ENCODE measurements at regions not wholly inside any gene's neighbourhood (a gene's known extent, or its start where the extent isn't known, plus 50 kb on each side); places are given as distances from the start of the nearest gene placed in this dataset.

- Histone ChIP-seq H3K4me1 (ENCODE audit: insufficient read depth, low read length, severe bottlenecking) (no peaks in the 10 kb centered on the region), H3K9me2 (ENCODE audit: low read depth, low read length) (no peaks in the 10 kb centered on the region), H3K4me2 (ENCODE audit: low read length) (no peak overlapping the region), H2AFZ (ENCODE audit: low read length) (no peak overlapping the region), H3K27ac (ENCODE audit: low read depth, low read length, poor library complexity, severe bottlenecking) (no peak overlapping the region), H3F3A (ENCODE audit: insufficient read depth, low read length) (no peaks in the 10 kb centered on the region), H3K36me3 (ENCODE audit: insufficient read depth, low read length) (no peaks in the 10 kb centered on the region), H3K27me3 (ENCODE audit: insufficient read depth, low read length) (no peaks in the 10 kb centered on the region), H4K20me1 (ENCODE audit: insufficient read depth, low read length) (no peaks in the 10 kb centered on the region), H3K4me3 (ENCODE audit: low read depth, low read length, poor library complexity, severe bottlenecking) (no peak overlapping the region), H3K79me2 (ENCODE audit: insufficient read depth, low read length) (no peaks in the 10 kb centered on the region), H3K9ac (ENCODE audit: low read length) (no peak overlapping the region), H3K9me3 (ENCODE audit: low read length) (no peaks in the 10 kb centered on the region)
- TF ChIP-seq, protein P1, sequence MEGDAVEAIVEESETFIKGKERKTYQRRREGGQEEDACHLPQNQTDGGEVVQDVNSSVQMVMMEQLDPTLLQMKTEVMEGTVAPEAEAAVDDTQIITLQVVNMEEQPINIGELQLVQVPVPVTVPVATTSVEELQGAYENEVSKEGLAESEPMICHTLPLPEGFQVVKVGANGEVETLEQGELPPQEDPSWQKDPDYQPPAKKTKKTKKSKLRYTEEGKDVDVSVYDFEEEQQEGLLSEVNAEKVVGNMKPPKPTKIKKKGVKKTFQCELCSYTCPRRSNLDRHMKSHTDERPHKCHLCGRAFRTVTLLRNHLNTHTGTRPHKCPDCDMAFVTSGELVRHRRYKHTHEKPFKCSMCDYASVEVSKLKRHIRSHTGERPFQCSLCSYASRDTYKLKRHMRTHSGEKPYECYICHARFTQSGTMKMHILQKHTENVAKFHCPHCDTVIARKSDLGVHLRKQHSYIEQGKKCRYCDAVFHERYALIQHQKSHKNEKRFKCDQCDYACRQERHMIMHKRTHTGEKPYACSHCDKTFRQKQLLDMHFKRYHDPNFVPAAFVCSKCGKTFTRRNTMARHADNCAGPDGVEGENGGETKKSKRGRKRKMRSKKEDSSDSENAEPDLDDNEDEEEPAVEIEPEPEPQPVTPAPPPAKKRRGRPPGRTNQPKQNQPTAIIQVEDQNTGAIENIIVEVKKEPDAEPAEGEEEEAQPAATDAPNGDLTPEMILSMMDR (IDR thresholded peaks at IDR 0.05; ENCODE audit: low read length): no peak
- no peak for TF ChIP-seq EZH2 (IDR thresholded peaks at IDR 0.05; ENCODE audit: borderline replicate concordance, low read length)
Measured at GRCh38 chr2:133624551-133624950, 56.3 kb upstream of the NCKAP5 start.

GRCh38 chr2:133627741-133628140 lies 59.5 kb upstream of the NCKAP5 start:
- Histone ChIP-seq H3K4me1 (ENCODE audit: insufficient read depth, low read length, severe bottlenecking) (no peaks in the 10 kb centered on the region), H3F3A (ENCODE audit: insufficient read depth, low read length) (no peaks in the 10 kb centered on the region), H3K9me3 (ENCODE audit: low read length) (no peaks in the 10 kb centered on the region), H3K27me3 (ENCODE audit: insufficient read depth, low read length) (no peaks in the 10 kb centered on the region), H3K9ac (ENCODE audit: low read length) (no peak overlapping the region), H3K4me2 (ENCODE audit: low read length) (no peak overlapping the region), H3K27ac (ENCODE audit: low read depth, low read length, poor library complexity, severe bottlenecking) (no peak overlapping the region), H3K79me2 (ENCODE audit: insufficient read depth, low read length) (no peaks in the 10 kb centered on the region), H3K36me3 (ENCODE audit: insufficient read depth, low read length) (no peaks in the 10 kb centered on the region), H2AFZ (ENCODE audit: low read length) (no peak overlapping the region), H3K9me2 (ENCODE audit: low read depth, low read length) (no peaks in the 10 kb centered on the region), H3K4me3 (ENCODE audit: low read depth, low read length, poor library complexity, severe bottlenecking) (no peak overlapping the region), H4K20me1 (ENCODE audit: insufficient read depth, low read length) (no peaks in the 10 kb centered on the region)
- TF ChIP-seq EZH2 (IDR thresholded peaks at IDR 0.05; ENCODE audit: borderline replicate concordance, low read length): no peak
- TF ChIP-seq, protein P1 (IDR thresholded peaks at IDR 0.05; ENCODE audit: low read length): no peak

DNA sequence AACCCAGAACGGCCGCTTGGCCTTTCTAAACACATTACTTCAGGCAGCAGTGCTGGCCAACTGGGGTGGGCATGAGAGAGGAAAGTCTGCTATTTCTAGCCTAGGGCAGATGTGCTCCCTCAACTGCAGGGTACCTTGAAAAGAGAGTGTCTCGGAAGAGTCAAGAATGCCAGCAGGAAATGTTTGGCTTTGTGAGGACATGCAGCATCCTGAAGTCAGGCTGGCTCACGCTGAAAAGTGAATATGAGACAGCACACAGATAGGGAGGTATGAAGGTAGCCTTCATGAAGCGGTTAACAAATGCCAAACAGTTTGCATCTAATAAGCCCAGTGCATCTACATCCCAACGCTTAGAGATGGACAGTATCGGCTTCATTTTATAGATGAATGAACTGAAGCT lies 65.0 kb upstream of the NCKAP5 start:
- Histone ChIP-seq H3K27me3 (ENCODE audit: insufficient read depth, low read length) (no peaks in the 10 kb centered on the region), H3K4me2 (ENCODE audit: low read length) (no peak overlapping the region), H3K79me2 (ENCODE audit: insufficient read depth, low read length) (no peaks in the 10 kb centered on the region), H3K9me3 (ENCODE audit: low read length) (no peaks in the 10 kb centered on the region), H2AFZ (ENCODE audit: low read length) (no peak overlapping the region), H3K36me3 (ENCODE audit: insufficient read depth, low read length) (no peaks in the 10 kb centered on the region), H3K4me1 (ENCODE audit: insufficient read depth, low read length, severe bottlenecking) (no peaks in the 10 kb centered on the region), H4K20me1 (ENCODE audit: insufficient read depth, low read length) (no peaks in the 10 kb centered on the region), H3K4me3 (ENCODE audit: low read depth, low read length, poor library complexity, severe bottlenecking) (no peak overlapping the region), H3K27ac (ENCODE audit: low read depth, low read length, poor library complexity, severe bottlenecking) (no peak overlapping the region), H3K9me2 (ENCODE audit: low read depth, low read length) (no peaks in the 10 kb centered on the region), H3F3A (ENCODE audit: insufficient read depth, low read length) (no peaks in the 10 kb centered on the region), H3K9ac (ENCODE audit: low read length) (no peak overlapping the region)
- TF ChIP-seq EZH2 (IDR thresholded peaks at IDR 0.05; ENCODE audit: borderline replicate concordance, low read length): no peak
- TF ChIP-seq, protein P1 (IDR thresholded peaks at IDR 0.05; ENCODE audit: low read length): no peak
